HEK293 (cell line): ENCODE measurements at regions not wholly inside any gene's neighbourhood (a gene's known extent, or its start where the extent isn't known, plus 50 kb on each side); places are given as distances from the start of the nearest gene placed in this dataset.

Experiments used
- CTCF ChIP-seq: fragments of 450-650 bp; formaldehyde crosslinking; IDR thresholded peaks from 2 replicates; pipeline ENCODE4 v1.5.1; 2016; ENCODE audit warnings: missing biosample characterization, missing genetic modification characterization
- KLF1 ChIP-seq: fragments of 450-650 bp; formaldehyde crosslinking; IDR thresholded peaks from 2 replicates; pipeline ENCODE4 v1.5.1; 2016; ENCODE audit warnings: missing biosample characterization, missing genetic modification characterization
- REST ChIP-seq: fragments of 450-650 bp; formaldehyde crosslinking; IDR thresholded peaks from 2 replicates; pipeline ENCODE4 v1.5.1; 2016; ENCODE audit warnings: missing biosample characterization, missing genetic modification characterization
- ZBTB48 ChIP-seq: fragments of 450-650 bp; formaldehyde crosslinking; IDR thresholded peaks from 2 replicates; pipeline ENCODE4 v1.5.1; 2016; ENCODE audit warnings: missing biosample characterization, missing genetic modification characterization
- ZBTB6 ChIP-seq: fragments of 450-650 bp; formaldehyde crosslinking; IDR thresholded peaks from 2 replicates; pipeline ENCODE4 v1.5.1; 2017; ENCODE audit warnings: missing biosample characterization, missing genetic modification characterization
- ZBTB7A ChIP-seq: fragments of 450-650 bp; formaldehyde crosslinking; IDR thresholded peaks from 2 replicates; pipeline ENCODE4 v1.5.1; 2016; ENCODE audit warnings: low read depth, missing biosample characterization, missing genetic modification characterization
- ZBTB8A ChIP-seq: fragments of 450-650 bp; formaldehyde crosslinking; IDR thresholded peaks from 2 replicates; pipeline ENCODE4 v1.5.1; 2016; ENCODE audit warnings: missing biosample characterization, missing genetic modification characterization
- ZEB2 ChIP-seq: fragments of 450-650 bp; formaldehyde crosslinking; IDR thresholded peaks from 2 replicates; pipeline ENCODE4 v1.5.1; 2016; ENCODE audit warnings: missing biosample characterization, missing genetic modification characterization
- ZNF146 ChIP-seq: fragments of 450-650 bp; formaldehyde crosslinking; IDR thresholded peaks from 2 replicates; pipeline ENCODE4 v1.5.1; 2016; ENCODE audit warnings: missing biosample characterization, missing genetic modification characterization
- ZNF274 ChIP-seq, 2 experiments: fragments of 200-500 bp in 1 of 2; fragments of 450-650 bp in 1 of 2; sonication (Bioruptor generic) in 1 of 2; formaldehyde crosslinking in 1 of 2; IDR thresholded peaks; 2 replicates each; pipeline versions ENCODE4 v1.5.1 to v1.6.1; 2014 to 2016; ENCODE audit warnings: borderline replicate concordance in 1 of 2, inconsistent platforms in 1 of 2, low read length in 1 of 2, missing biosample characterization in 1 of 2, missing genetic modification characterization in 1 of 2
- ZNF398 ChIP-seq: fragments of 450-650 bp; formaldehyde crosslinking; IDR thresholded peaks from 2 replicates; pipeline ENCODE4 v1.5.1; 2017; ENCODE audit warnings: missing biosample characterization, missing genetic modification characterization
- ZNF623 ChIP-seq: fragments of 450-650 bp; formaldehyde crosslinking; IDR thresholded peaks from 2 replicates; pipeline ENCODE4 v1.5.1; 2016; ENCODE audit warnings: missing biosample characterization, missing genetic modification characterization
- ZNF692 ChIP-seq: fragments of 450-650 bp; formaldehyde crosslinking; IDR thresholded peaks from 2 replicates; pipeline ENCODE4 v1.5.1; 2016; ENCODE audit warnings: missing biosample characterization, missing genetic modification characterization
- ZNF76 ChIP-seq: fragments of 450-650 bp; formaldehyde crosslinking; IDR thresholded peaks from 2 replicates; pipeline ENCODE4; 2016; ENCODE audit warnings: low read depth, missing biosample characterization, missing genetic modification characterization, borderline replicate concordance

GRCh38 chr21:17059936-17060335 is 452.9 kb upstream of the CXADR start:
- no peak for TF ChIP-seq ZBTB7A (tag by site-specific recombination)
- TF ChIP-seq REST (tag by site-specific recombination): no peak
- no peak for TF ChIP-seq CTCF (tag by site-specific recombination)
- no peak for TF ChIP-seq ZEB2 (tag by site-specific recombination)
- no peak for TF ChIP-seq ZBTB6
- no peak for TF ChIP-seq ZNF146 (tag by site-specific recombination)
- no peak for TF ChIP-seq ZBTB48 (tag by site-specific recombination)
- TF ChIP-seq ZNF274 (IDR thresholded peaks at IDR 0.05; ENCODE audit: low read length): no peak
- no peak for TF ChIP-seq ZNF274 (tag by site-specific recombination; IDR thresholded peaks at IDR 0.05; ENCODE audit: borderline replicate concordance)
- no peak for TF ChIP-seq ZNF623 (tag by site-specific recombination)
- TF ChIP-seq ZBTB8A (tag by site-specific recombination): no peak
- no peak for TF ChIP-seq ZNF692
- no peak for TF ChIP-seq KLF1 (tag by site-specific recombination)
- TF ChIP-seq ZNF76 (tag by site-specific recombination): no peak
- no peak for TF ChIP-seq ZNF398 (tag by site-specific recombination)
